Testis (tissue), 2 donors: ENCODE measurements at regions not wholly inside any gene's neighbourhood (a gene's known extent, or its start where the extent isn't known, plus 50 kb on each side); places are given as distances from the start of the nearest gene placed in this dataset.
"Not testable (repeated sequence)": the region's sequence is repeated elsewhere in the genome, so short reads cannot be mapped to it uniquely, and the experiment has no call there.

Source experiments
- DNase-seq: peaks from one replicate; pipeline ENCODE4 v3.0.0-alpha.2; 2019
- H3K27ac ChIP-seq, 2 donors: fragments of 200-600 bp; sonication (generic); one replicate each; pipeline ENCODE4 v1.5.1; 2019
- H3K27me3 ChIP-seq: fragments of 200-600 bp; sonication (generic); one replicate; pipeline ENCODE4 v1.5.1; 2019
- H3K36me3 ChIP-seq: fragments of 200-600 bp; sonication (generic); one replicate; pipeline ENCODE4 v1.5.1; 2017; ENCODE audit warnings: low read depth; ENCODE audit errors: missing control alignments
- H3K4me1 ChIP-seq: fragments of 200-600 bp; sonication (generic); one replicate; pipeline ENCODE4 v1.5.1; 2019
- H3K4me3 ChIP-seq, 2 donors: fragments of 200-600 bp; sonication (generic); one replicate each; pipeline ENCODE4 v1.5.1; 2017 to 2019
- H3K9me3 ChIP-seq: fragments of 200-600 bp; sonication (generic); one replicate; pipeline ENCODE4 v1.5.1; 2017
- CTCF ChIP-seq, 3 experiments: fragments of 450-650 bp in 2 of 3; fragments of 200-600 bp in 1 of 3; sonication (generic) in 1 of 3; IDR thresholded peaks; one replicate each; pipeline ENCODE4 v1.5.1; 2016 to 2019; ENCODE audit warnings: antibody characterized with exemption in 3 of 3, mild to moderate bottlenecking in 2 of 3, moderate library complexity in 1 of 3
- POLR2A ChIP-seq: fragments of 450-650 bp; IDR thresholded peaks from one replicate; pipeline ENCODE4 v1.6.1; 2017; ENCODE audit warnings: antibody characterized with exemption, mild to moderate bottlenecking, moderate library complexity
- WGBS, 2 donors: methylation state at CpG; one replicate each; pipeline ENCODE4 v1.1.5; 2018; 5-methylcytosine and 5-hydroxymethylcytosine counted together
- intact Hi-C: fragments of 100-400 bp; cut with DNase I; formaldehyde crosslinking; loops from one replicate; pipeline ENCODE4 v1.15.1; 2023; ENCODE audit warnings: low total_unique reads

- no peaks in the 10 kb centered on the region for H3K36me3 ChIP-seq
- no peaks in the 10 kb centered on the region for H3K27me3 ChIP-seq
- H3K4me1 ChIP-seq, result peaks cover 5% of the 10 kb centered on the region
- no peaks in the 10 kb centered on the region for H3K9me3 ChIP-seq
- TF ChIP-seq CTCF (IDR thresholded peaks at IDR 0.05) (no peak), POLR2A (no peak)
- WGBS, 2 donors, result 89 to 95% methylated on average over 3 of the region's 3 CpGs
- DNase-seq, result no peak
- no peak overlapping the region for H3K27ac ChIP-seq
- H3K4me3 ChIP-seq, result no peak overlapping the region
- intact Hi-C loops, result no loop called here
Measured at GRCh38 chr10:6787718-6788117, 207.6 kb upstream of the PRKCQ start.

GRCh38 chr10:6787091-6787490 lies 207.0 kb upstream of the PRKCQ start:
- WGBS, 2 donors, result 74 to 89% methylated on average over 3 of the region's 3 CpGs
- peaks cover 5% of the 10 kb centered on the region for H3K4me1 ChIP-seq
- H3K27ac ChIP-seq, result no peak overlapping the region
- no peak for TF ChIP-seq CTCF (IDR thresholded peaks at IDR 0.05)
- H3K9me3 ChIP-seq, result no peaks in the 10 kb centered on the region
- no peak overlapping the region for H3K4me3 ChIP-seq
- no peaks in the 10 kb centered on the region for H3K36me3 ChIP-seq
- intact Hi-C loops, result no loop called here
- no peaks in the 10 kb centered on the region for H3K27me3 ChIP-seq
- DNase-seq, result no peak

GRCh38 chr10:6786579-6787031 lies 206.5 kb upstream of the PRKCQ start:
- intact Hi-C loops, result no loop called here
- H3K4me1 ChIP-seq, result peaks cover 5% of the 10 kb centered on the region
- TF ChIP-seq CTCF (IDR thresholded peaks at IDR 0.05) (peak in 1 of 3 experiments; percentile 38), POLR2A (no peak)
- no peak overlapping the region for H3K27ac ChIP-seq
- H3K27me3 ChIP-seq, result no peaks in the 10 kb centered on the region
- WGBS, 2 donors, result 11 to 19% methylated on average over 10 of the region's 10 CpGs
- no peaks in the 10 kb centered on the region for H3K36me3 ChIP-seq
- H3K9me3 ChIP-seq, result no peaks in the 10 kb centered on the region
- no peak overlapping the region for H3K4me3 ChIP-seq
- peak; percentile 42 for DNase-seq

- not testable (repeated sequence) for H3K4me1 ChIP-seq
Measured at GRCh38 chr10:6784429-6784828, 204.4 kb upstream of the PRKCQ start.

GRCh38 chr10:6783471-6783870 lies 203.4 kb upstream of the PRKCQ start:
- no peak overlapping the region for H3K27ac ChIP-seq
- 96 to 100% methylated on average over 1 of the region's 1 CpG for WGBS, 2 donors
- peaks cover 5% of the 10 kb centered on the region for H3K4me1 ChIP-seq
- H3K4me3 ChIP-seq, result no peak overlapping the region
- TF ChIP-seq CTCF (IDR thresholded peaks at IDR 0.05) (no peak), POLR2A (no peak)
- DNase-seq, result no peak
- H3K27me3 ChIP-seq, result no peaks in the 10 kb centered on the region
- H3K9me3 ChIP-seq, result no peaks in the 10 kb centered on the region
- no peaks in the 10 kb centered on the region for H3K36me3 ChIP-seq
- intact Hi-C loops, result no loop called here

More at GRCh38 chr10:6784429-6784828, 204.4 kb upstream of the PRKCQ start:
- intact Hi-C loops, H3K4me3 ChIP-seq, DNase-seq, H3K36me3 ChIP-seq, H3K9me3 ChIP-seq, H3K27ac ChIP-seq, H3K27me3 ChIP-seq: not testable (repeated sequence)
- 91 to 95% methylated on average over 8 of the region's 8 CpGs for WGBS, 2 donors
